Common myeloid progenitor, CD34-positive (primary cell): ENCODE measurements at regions not wholly inside any gene's neighbourhood (a gene's known extent, or its start where the extent isn't known, plus 50 kb on each side); places are given as distances from the start of the nearest gene placed in this dataset.

ENCODE experiments used
- CTCF ChIA-PET: fragments of 350-600 bp; sonication (Branson Sonifier 250); formaldehyde crosslinking; loops from one replicate; lab custom pipeline; 2021; ENCODE audit warnings: antibody characterized with exemption; lab: Charles Lee
- POLR2A ChIA-PET: fragments of 350-600 bp; sonication (Branson Sonifier 250); formaldehyde crosslinking; loops from one replicate; lab custom pipeline; 2021; ENCODE audit warnings: antibody characterized with exemption; lab: Charles Lee
- DNase-seq, 3 donors: peaks; one replicate each; pipeline versions ENCODE4 v3.0.0 to v3.0.0-alpha.2; 2013
- H3K27ac ChIP-seq, 2 experiments: 1 replicate in 1 of 2; 2 replicates in 1 of 2; pipeline ENCODE4 v1.7.0; 2013; ENCODE audit warnings: inconsistent platforms in 2 of 2, low read length in 2 of 2, mild to moderate bottlenecking in 2 of 2, low read depth in 1 of 2, moderate library complexity in 1 of 2; ENCODE audit not compliant: severe bottlenecking in 2 of 2, insufficient read depth in 1 of 2, poor library complexity in 1 of 2
- H3K27me3 ChIP-seq, 5 experiments: replicated peaks in 2 of 5; 1 replicate in 3 of 5; 2 replicates in 2 of 5; pipeline versions ENCODE4 v1.6.1 to v1.7.0; 2013; ENCODE audit warnings: low read length in 4 of 5, mild to moderate bottlenecking in 2 of 5, moderate library complexity in 2 of 5, inconsistent platforms in 1 of 5; ENCODE audit not compliant: insufficient read depth in 5 of 5, control insufficient read depth in 4 of 5
- H3K36me3 ChIP-seq, 4 experiments: 1 replicate in 2 of 4; 2 replicates in 2 of 4; pipeline versions ENCODE4 v1.6.1 to v1.7.0; 2013; ENCODE audit warnings: low read length in 3 of 4, control low read depth in 1 of 4, mild to moderate bottlenecking in 1 of 4; ENCODE audit not compliant: control insufficient read depth in 4 of 4, insufficient read depth in 4 of 4
- H3K4me1 ChIP-seq, 4 experiments: 1 replicate in 3 of 4; 2 replicates in 1 of 4; pipeline versions ENCODE4 v1.6.1 to v1.7.1; 2013; ENCODE audit warnings: low read length in 3 of 4, mild to moderate bottlenecking in 3 of 4, control low read depth in 1 of 4, inconsistent platforms in 1 of 4, moderate library complexity in 1 of 4; ENCODE audit not compliant: control insufficient read depth in 4 of 4, insufficient read depth in 4 of 4; ENCODE audit errors: control extremely low read depth in 1 of 4
- H3K4me3 ChIP-seq, 7 experiments: 1 replicate in 4 of 7; 2 replicates in 3 of 7; pipeline versions ENCODE4 v1.5.1 to v1.7.0; 2013; ENCODE audit warnings: mild to moderate bottlenecking in 7 of 7, low read length in 6 of 7, moderate library complexity in 6 of 7, inconsistent platforms in 2 of 7, low read depth in 2 of 7, control low read depth in 1 of 7; ENCODE audit not compliant: insufficient read depth in 4 of 7, control insufficient read depth in 1 of 7; ENCODE audit errors: extremely low read depth in 1 of 7
- H3K9me3 ChIP-seq, 5 experiments: 1 replicate in 4 of 5; 2 replicates in 1 of 5; pipeline versions ENCODE4 v1.6.1 to v1.7.1; 2013; ENCODE audit warnings: low read length in 4 of 5, mild to moderate bottlenecking in 2 of 5, inconsistent platforms in 1 of 5, low read depth in 1 of 5, moderate library complexity in 1 of 5; ENCODE audit not compliant: control insufficient read depth in 4 of 5, insufficient read depth in 2 of 5; ENCODE audit errors: control extremely low read depth in 1 of 5
- WGBS: methylation state at CpG from one replicate; pipeline ENCODE4 v1.1.5; 2013; ENCODE audit not compliant: insufficient coverage; 5-methylcytosine and 5-hydroxymethylcytosine counted together

- no peak for DNase-seq
- ChIA-PET CTCF (no interaction called here), POLR2A (no interaction called here)
- no peak overlapping the region for H3K27ac ChIP-seq
- peaks cover 0 to 24% (median 9%) of the 10 kb centered on the region in 4 experiments for H3K4me1 ChIP-seq
- H3K36me3 ChIP-seq, result no peaks in the 10 kb centered on the region
- no CpG with 5 or more reads among the region's 1 CpG for WGBS
- H3K9me3 ChIP-seq, result no peaks in the 10 kb centered on the region
- H3K27me3 ChIP-seq, result no peaks in the 10 kb centered on the region
- no peak overlapping the region for H3K4me3 ChIP-seq
Observed at GRCh38 chr7:106573125-106573663, 87.8 kb downstream of the CCDC71L start.

- DNase-seq, result no peak
Observed at GRCh38 chr7:106572394-106573124, 88.4 kb downstream of the CCDC71L start.

GRCh38 chr7:106571563-106571962 is 89.4 kb downstream of the CCDC71L start:
- WGBS, result 64% methylated on average over 3 of the region's 3 CpGs
- Histone ChIP-seq H3K27ac (no peak overlapping the region), H3K36me3 (no peaks in the 10 kb centered on the region), H3K27me3 (no peaks in the 10 kb centered on the region), H3K4me3 (no peak overlapping the region), H3K4me1 (peaks cover 0 to 25% (median 9%) of the 10 kb centered on the region in 4 experiments), H3K9me3 (no peaks in the 10 kb centered on the region)
- DNase-seq, result no peak
- POLR2A ChIA-PET, result interaction anchor here (0.6 kb wide), 1 partner anchor 22 kb away, joined by 5 read pairs; no protein-coding TSS in a partner anchor
- CTCF ChIA-PET, result interaction anchor here (0.6 to 0.7 kb wide), 2 partner anchors 165 to 1824 kb away, joined by 3 read pairs; no protein-coding TSS in a partner anchor

More at GRCh38 chr7:106572394-106573124, 88.4 kb downstream of the CCDC71L start:
- no peak overlapping the region for H3K4me3 ChIP-seq
- H3K9me3 ChIP-seq, result no peaks in the 10 kb centered on the region
- ChIA-PET CTCF (no interaction called here), POLR2A (no interaction called here)
- WGBS, result 100% methylated on average over 3 of the region's 3 CpGs
- no peaks in the 10 kb centered on the region for H3K27me3 ChIP-seq
- H3K36me3 ChIP-seq, result no peaks in the 10 kb centered on the region
- peaks cover 0 to 25% (median 9%) of the 10 kb centered on the region in 4 experiments for H3K4me1 ChIP-seq
- no peak overlapping the region for H3K27ac ChIP-seq

GRCh38 chr7:106570948-106571418 is 90.0 kb downstream of the CCDC71L start:
- POLR2A ChIA-PET, result no interaction called here
- no peak for DNase-seq
- no peaks in the 10 kb centered on the region for H3K36me3 ChIP-seq
- H3K27me3 ChIP-seq, result no peaks in the 10 kb centered on the region
- H3K9me3 ChIP-seq, result no peaks in the 10 kb centered on the region
- WGBS, result 56% methylated on average over 4 of the region's 5 CpGs
- no peak overlapping the region for H3K4me3 ChIP-seq
- no peak overlapping the region for H3K27ac ChIP-seq
- CTCF ChIA-PET, result interaction anchor here (0.7 kb wide), 1 partner anchor 165 kb away, joined by 3 read pairs; no protein-coding TSS in a partner anchor
- H3K4me1 ChIP-seq, result peaks cover 0 to 25% (median 9%) of the 10 kb centered on the region in 4 experiments

- no peak for DNase-seq
- Histone ChIP-seq H3K9me3 (no peaks in the 10 kb centered on the region), H3K4me3 (no peak overlapping the region), H3K27ac (peak overlapping the region in 1 of 2 experiments; percentile 82), H3K4me1 (peaks cover 0 to 25% (median 9%) of the 10 kb centered on the region in 4 experiments), H3K36me3 (no peaks in the 10 kb centered on the region), H3K27me3 (no peaks in the 10 kb centered on the region)
- WGBS, result 90% methylated on average over 2 of the region's 2 CpGs
- ChIA-PET POLR2A (no interaction called here), CTCF (no interaction called here)
Observed at GRCh38 chr7:106570146-106570545, 90.8 kb downstream of the CCDC71L start.

- WGBS, result 96% methylated on average over 5 of the region's 10 CpGs
- peak in 2 of 3 donors; percentile 7 to 29 for DNase-seq
- POLR2A ChIA-PET, result no interaction called here
- Histone ChIP-seq H3K27ac (peak overlapping the region in 1 of 2 experiments; percentile 82), H3K36me3 (no peaks in the 10 kb centered on the region), H3K4me3 (no peak overlapping the region), H3K4me1 (peaks cover 0 to 25% (median 9%) of the 10 kb centered on the region in 4 experiments), H3K9me3 (no peaks in the 10 kb centered on the region), H3K27me3 (no peaks in the 10 kb centered on the region)
- CTCF ChIA-PET, result no interaction called here
Observed at GRCh38 chr7:106569500-106569929, 91.4 kb downstream of the CCDC71L start.
